Mucosa of rectum (tissue), 2 donors: ENCODE measurements at regions not wholly inside any gene's neighbourhood (a gene's known extent, or its start where the extent isn't known, plus 50 kb on each side); places are given as distances from the start of the nearest gene placed in this dataset.

Source experiments
- H3K27ac ChIP-seq, 2 donors: one replicate each; pipeline ENCODE4 v1.7.0; 2013; ENCODE audit warnings: inconsistent platforms in 2 of 2, low read depth in 2 of 2, low read length in 2 of 2
- H3K27me3 ChIP-seq, 2 donors: one replicate each; pipeline ENCODE4 v1.7.0; 2013; ENCODE audit warnings: low read length in 2 of 2; ENCODE audit not compliant: control insufficient read depth in 2 of 2, insufficient read depth in 2 of 2
- H3K36me3 ChIP-seq, 2 donors: one replicate each; pipeline ENCODE4 v1.7.0; 2013; ENCODE audit warnings: low read length in 2 of 2; ENCODE audit not compliant: control insufficient read depth in 2 of 2, insufficient read depth in 2 of 2
- H3K4me1 ChIP-seq, 2 donors: one replicate each; pipeline ENCODE4 v1.7.0; 2013; ENCODE audit warnings: low read length in 2 of 2, mild to moderate bottlenecking in 1 of 2; ENCODE audit not compliant: control insufficient read depth in 2 of 2, insufficient read depth in 2 of 2
- H3K4me3 ChIP-seq, 2 donors: one replicate each; pipeline ENCODE4 v1.7.0; 2013; ENCODE audit warnings: low read length in 2 of 2
- H3K9ac ChIP-seq, 2 donors: one replicate each; pipeline ENCODE4 v1.7.0; 2013; ENCODE audit warnings: low read length in 2 of 2, low read depth in 1 of 2, mild to moderate bottlenecking in 1 of 2
- H3K9me3 ChIP-seq, 2 donors: one replicate each; pipeline ENCODE4 v1.7.0; 2013; ENCODE audit warnings: low read length in 2 of 2; ENCODE audit not compliant: control insufficient read depth in 2 of 2
- donor health status: healthy.
- donor health status: Normal muscosa, but diverticular disease.

DNA sequence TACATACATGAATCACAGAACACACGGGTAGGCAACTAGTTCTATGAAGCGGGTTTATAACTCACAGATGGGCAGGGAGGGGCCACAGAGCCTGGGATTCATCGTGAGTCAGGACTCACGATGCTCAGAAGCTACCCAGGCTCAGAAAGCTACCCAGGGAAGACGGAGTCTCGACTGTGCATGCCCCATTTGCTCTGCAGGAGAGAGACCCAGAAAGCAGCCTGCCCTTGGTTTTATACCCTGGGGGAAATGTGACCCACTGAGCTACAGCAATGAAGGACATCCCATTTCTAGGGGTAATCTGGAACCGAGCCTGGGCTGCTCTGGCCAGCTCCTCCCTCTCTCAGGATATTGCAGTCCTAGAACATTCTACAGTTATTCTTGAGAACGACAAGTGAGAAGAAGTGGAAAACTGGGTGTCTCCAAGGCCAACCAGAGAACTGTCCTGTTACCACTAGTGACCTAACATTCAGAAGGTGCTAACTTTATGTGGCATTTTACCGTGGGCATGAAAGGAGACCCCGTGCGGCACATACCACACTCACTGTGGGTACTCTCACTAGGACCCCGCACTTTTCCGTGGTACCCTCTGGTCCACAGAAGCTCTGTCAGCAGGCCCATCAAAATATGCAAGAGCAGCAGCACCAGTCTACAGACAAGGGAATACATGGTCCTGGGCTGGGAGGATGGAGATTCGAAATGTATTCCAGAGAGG lies 201.9 kb upstream of the PMEPA1 start:
- Histone ChIP-seq H3K36me3 (no peaks in the 10 kb centered on the region), H3K4me1 (no peaks in the 10 kb centered on the region), H3K27me3 (peaks cover 0 to 1% of the 10 kb centered on the region in 2 donors), H3K9ac (no peak overlapping the region), H3K4me3 (no peak overlapping the region), H3K9me3 (no peaks in the 10 kb centered on the region), H3K27ac (no peak overlapping the region)

DNA sequence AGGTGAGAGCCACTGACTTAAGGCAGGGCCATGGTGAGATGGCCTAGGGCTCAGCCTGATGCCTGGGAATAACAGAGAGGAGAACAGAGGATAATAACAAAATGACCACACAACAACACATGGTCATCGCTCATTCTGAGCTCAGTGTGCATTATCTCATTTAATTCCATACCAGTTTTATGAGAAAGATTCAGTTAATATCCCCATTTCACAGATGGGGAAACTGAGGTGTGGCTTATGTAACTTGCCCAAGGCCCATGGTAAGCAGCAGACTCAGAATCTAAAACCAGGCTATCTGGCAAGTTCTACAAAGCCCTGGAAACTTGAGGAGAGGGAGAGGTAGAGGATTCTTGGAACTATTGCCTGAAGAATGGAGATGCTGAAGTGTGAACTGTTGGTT lies 200.9 kb upstream of the PMEPA1 start:
- H3K4me1 ChIP-seq, result no peaks in the 10 kb centered on the region
- H3K9me3 ChIP-seq, result no peaks in the 10 kb centered on the region
- no peak overlapping the region for H3K4me3 ChIP-seq
- H3K36me3 ChIP-seq, result no peaks in the 10 kb centered on the region
- H3K27ac ChIP-seq, result no peak overlapping the region
- no peak overlapping the region for H3K9ac ChIP-seq
- peaks cover 0 to 1% of the 10 kb centered on the region in 2 donors for H3K27me3 ChIP-seq

DNA sequence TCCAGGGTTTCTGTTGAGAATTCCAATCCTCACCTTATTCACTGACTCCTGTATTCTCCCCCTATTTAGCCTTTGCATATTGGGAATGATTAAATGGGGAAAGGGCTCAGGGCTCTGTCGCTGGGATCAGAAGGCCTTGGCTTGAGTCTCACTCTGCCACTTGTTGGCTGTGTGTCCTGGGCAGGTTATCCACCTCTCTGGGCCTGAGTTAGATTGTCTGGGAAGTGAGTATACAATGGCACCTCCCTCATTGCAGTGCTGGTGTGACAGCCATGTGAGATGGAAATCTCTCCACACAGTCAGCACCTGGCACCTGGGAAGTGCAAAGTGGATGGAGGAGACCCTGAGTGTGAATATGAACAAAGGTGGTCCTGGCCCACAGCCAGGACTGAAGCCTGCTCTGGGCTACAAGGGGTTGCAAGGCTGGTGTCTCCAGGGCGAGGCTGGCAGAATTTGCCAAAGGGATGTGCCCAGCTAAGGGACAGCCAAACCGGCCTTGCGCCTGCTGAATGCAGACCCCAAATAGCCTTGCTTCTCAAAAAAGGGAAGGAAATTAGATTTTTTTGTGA lies 200.0 kb upstream of the PMEPA1 start:
- peaks cover 0 to 1% of the 10 kb centered on the region in 2 donors for H3K27me3 ChIP-seq
- no peaks in the 10 kb centered on the region for H3K4me1 ChIP-seq
- H3K9me3 ChIP-seq, result no peaks in the 10 kb centered on the region

DNA sequence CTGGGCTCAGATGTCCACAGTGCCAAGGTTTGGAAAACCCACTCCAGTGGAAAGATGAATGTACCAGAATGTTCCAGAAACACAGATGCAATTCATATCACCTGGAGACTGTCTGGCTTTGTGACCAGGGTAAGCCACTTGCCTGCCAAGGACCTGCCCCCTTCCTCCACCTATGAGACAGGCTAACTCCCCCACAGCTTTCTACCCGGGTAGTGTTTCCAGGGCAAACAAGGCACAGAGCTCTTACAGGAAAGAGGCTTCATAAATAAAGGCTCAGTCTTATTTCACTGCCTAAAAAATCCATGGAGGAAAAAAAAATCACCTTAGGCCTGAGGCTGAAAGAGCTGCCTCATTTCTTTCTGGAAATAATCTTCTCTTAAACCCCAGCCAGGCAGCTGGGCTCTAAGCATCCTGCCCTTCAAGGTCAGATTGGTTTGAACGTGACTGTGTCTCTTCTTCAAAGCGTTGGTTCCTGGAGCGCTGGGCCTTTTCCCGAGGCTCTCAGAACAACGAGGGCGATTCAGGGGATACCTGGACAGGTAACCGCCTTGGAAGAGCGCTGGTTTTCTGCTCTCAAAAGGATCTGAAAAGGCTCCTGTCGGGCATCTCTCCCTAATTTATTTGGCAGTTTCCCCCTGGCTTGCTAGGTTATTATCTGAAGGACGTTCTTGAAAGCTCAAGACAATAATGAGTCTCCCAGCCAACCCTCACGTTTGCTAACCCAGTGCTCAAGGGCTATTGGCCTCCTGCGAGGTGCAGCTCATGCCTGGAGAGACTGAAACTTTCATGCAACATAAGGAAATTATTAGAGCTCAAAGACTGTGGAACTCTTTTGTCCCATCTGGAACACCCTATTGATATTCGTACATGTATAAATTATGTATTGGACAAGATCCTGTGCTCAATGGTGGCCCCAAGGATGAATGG lies 199.2 kb upstream of the PMEPA1 start:
- H3K27ac ChIP-seq, result no peak overlapping the region

More for the DNA sequence above, 200.0 kb upstream of the PMEPA1 start:
- Histone ChIP-seq H3K4me3 (no peak overlapping the region), H3K9ac (no peak overlapping the region), H3K27ac (no peak overlapping the region), H3K36me3 (no peaks in the 10 kb centered on the region)

DNA sequence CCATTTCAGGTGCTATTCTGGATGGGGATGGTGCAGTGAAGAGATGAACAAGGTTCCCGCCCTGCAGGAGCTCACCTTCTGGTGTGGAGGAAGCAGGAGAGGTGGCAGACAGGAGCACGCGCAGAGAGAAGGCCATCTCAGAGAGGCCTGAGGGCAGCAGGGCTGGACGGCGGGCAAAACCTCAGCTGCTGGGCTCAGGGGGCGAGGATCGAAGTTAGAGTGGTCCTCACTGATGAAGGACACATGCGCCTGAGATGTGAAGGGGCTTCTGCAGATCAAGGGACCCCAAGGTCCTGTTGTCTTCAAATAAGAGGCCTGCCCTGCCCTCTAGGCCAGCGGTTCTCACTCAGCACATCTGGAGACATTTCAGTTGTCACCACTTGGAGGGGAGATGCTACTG lies 198.4 kb upstream of the PMEPA1 start:
- no peaks in the 10 kb centered on the region for H3K4me1 ChIP-seq
- no peak overlapping the region for H3K27ac ChIP-seq
- H3K27me3 ChIP-seq, result peaks cover 0 to 1% of the 10 kb centered on the region in 2 donors
- no peak overlapping the region for H3K4me3 ChIP-seq
- H3K36me3 ChIP-seq, result no peaks in the 10 kb centered on the region
- no peaks in the 10 kb centered on the region for H3K9me3 ChIP-seq
- no peak overlapping the region for H3K9ac ChIP-seq

More for the DNA sequence above, 199.2 kb upstream of the PMEPA1 start:
- Histone ChIP-seq H3K36me3 (no peaks in the 10 kb centered on the region), H3K9ac (no peak overlapping the region), H3K9me3 (no peaks in the 10 kb centered on the region), H3K27me3 (peaks cover 0 to 1% of the 10 kb centered on the region in 2 donors), H3K4me3 (no peak overlapping the region), H3K4me1 (no peaks in the 10 kb centered on the region)

DNA sequence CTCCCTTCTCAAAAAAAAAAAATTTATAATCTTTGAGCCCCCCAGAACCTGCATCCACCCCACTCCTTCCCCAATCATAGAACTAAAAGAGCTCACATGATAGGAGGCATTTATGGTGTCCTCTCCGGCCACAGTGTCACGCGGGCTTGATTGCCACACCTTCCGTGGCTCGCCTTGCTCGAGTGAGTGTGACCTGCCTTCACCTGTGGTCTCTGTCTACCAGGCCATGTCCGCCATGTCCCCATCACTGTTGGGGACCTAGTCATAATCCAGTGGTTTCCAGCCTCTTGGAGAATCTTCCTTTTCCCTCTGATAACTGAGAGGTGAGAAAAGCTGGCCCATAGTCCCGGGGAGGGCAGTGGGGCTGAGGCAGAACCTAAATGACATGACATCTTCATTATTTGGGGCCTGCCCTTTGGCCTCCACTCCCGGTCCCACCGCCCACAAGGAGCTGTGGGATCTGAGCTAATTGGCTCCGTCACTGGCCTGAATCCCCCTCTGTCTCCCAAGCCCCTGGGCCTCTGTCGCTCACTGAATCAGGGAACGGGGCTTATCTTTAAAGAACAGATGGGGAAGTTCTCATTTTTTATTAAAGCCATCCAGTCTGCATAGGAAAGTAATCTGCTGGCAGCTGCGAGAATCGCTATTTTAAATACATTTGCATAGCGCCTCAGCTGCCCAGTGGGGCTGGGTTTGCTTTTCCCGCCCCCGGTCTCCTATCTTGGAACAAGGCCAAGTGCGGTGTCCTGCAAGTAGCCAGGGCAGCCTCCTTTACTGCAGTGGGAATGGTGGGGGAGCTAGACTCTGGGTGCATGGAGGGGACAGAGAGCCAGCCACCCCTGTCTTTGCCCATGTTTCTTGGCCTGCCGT lies 197.6 kb upstream of the PMEPA1 start:
- Histone ChIP-seq H3K4me3 (no peak overlapping the region), H3K4me1 (no peaks in the 10 kb centered on the region), H3K27me3 (peaks cover 0 to 1% of the 10 kb centered on the region in 2 donors), H3K36me3 (no peaks in the 10 kb centered on the region), H3K27ac (no peak overlapping the region), H3K9me3 (no peaks in the 10 kb centered on the region), H3K9ac (no peak overlapping the region)

DNA sequence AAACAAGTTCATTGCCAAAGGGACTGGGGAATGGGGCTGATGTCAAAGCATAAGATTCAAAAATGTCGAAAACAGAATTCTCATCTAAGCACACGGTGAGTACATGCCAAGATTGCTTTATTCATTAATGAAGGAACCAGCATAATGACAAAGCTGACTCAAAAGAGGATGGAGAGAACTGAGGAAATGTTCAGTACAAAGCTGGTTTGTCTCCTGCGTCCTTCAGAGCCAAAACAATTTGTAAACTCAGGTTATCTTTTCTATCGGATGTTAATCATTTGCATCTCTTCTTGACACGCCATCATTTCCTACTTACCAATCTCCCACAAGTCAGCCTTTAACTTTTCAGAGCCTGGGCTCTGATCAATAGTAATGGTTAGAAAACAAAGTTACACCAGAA lies 195.6 kb upstream of the PMEPA1 start:
- no peaks in the 10 kb centered on the region for H3K36me3 ChIP-seq
- no peak overlapping the region for H3K9ac ChIP-seq
- H3K9me3 ChIP-seq, result no peaks in the 10 kb centered on the region
- no peak overlapping the region for H3K27ac ChIP-seq
- peaks cover 0 to 4% of the 10 kb centered on the region in 2 donors for H3K27me3 ChIP-seq
- H3K4me3 ChIP-seq, result no peak overlapping the region
- no peaks in the 10 kb centered on the region for H3K4me1 ChIP-seq

DNA sequence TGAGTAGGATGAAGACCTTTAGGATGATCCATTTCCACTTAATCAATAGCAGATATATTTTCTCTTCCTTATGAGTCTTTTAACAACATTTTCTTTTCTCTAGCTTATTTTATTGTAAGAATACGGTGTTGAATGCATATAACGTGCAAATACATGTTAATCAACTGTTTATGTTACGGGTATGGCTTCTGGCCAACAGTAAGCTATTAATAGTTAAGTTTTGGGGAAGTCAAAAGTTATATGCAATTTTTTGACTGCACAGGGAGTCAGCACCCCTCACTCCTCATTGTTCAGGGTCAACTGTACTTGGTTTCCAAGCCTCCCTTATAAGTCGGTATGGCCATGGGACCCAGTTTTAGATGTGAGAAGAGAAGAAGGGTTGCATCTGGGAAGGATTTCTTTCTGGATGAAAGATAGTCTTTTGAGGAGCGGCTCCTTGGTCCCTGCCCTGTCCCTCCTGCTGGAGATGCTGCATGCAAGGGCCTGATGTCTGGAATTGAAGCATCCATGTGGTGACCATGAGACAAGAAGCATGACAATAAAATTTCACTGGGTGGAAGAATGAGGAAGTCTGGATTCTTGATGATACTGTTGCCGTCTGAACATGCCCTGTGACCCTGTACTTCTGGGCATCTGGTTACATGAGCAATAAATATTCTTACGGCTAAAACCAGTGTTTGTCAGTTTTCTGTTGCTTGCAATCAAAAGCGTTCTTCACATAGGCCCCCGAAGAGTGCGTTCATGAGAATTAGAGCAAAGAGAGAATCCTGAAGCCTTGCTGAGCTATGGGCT lies 194.7 kb upstream of the PMEPA1 start:
- H3K9me3 ChIP-seq, result no peaks in the 10 kb centered on the region
- H3K4me1 ChIP-seq, result no peaks in the 10 kb centered on the region
- H3K9ac ChIP-seq, result no peak overlapping the region
- H3K27me3 ChIP-seq, result peaks cover 0 to 4% of the 10 kb centered on the region in 2 donors
- H3K36me3 ChIP-seq, result no peaks in the 10 kb centered on the region
- H3K4me3 ChIP-seq, result no peak overlapping the region
- no peak overlapping the region for H3K27ac ChIP-seq

DNA sequence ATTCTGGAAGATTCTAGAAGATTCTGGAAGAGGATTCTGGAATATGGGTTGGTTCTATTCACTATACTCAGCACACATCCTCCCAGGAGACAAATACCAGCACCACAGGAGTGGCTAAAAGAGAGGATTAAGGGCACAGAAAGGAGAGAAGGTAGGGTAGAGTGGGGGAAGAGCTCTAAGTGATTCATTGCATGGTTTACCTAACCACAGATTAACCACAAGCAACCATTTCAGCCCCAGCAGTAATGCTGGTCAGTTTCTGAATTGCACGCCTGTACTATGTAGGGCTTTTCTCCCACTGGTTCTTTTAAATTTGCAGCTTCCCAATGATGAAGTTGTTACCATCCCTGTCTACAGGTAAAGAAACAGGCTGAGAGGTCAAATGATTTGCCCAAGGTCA lies 192.7 kb upstream of the PMEPA1 start:
- H3K36me3 ChIP-seq, result no peaks in the 10 kb centered on the region
- H3K4me3 ChIP-seq, result no peak overlapping the region
- H3K27ac ChIP-seq, result no peak overlapping the region
- H3K9me3 ChIP-seq, result no peaks in the 10 kb centered on the region
- H3K9ac ChIP-seq, result no peak overlapping the region
- H3K4me1 ChIP-seq, result peaks cover 0 to 3% of the 10 kb centered on the region in 2 donors
- peaks cover 0 to 3% of the 10 kb centered on the region in 2 donors for H3K27me3 ChIP-seq
